Activated B cell treated with CpG ODN at 0.5 μM for 24 hours (primary cell): ENCODE measurements at regions not wholly inside any gene's neighbourhood (a gene's known extent, or its start where the extent isn't known, plus 50 kb on each side); places are given as distances from the start of the nearest gene placed in this dataset.

Experiments
- ATAC-seq: fragments of 200-7000 bp; cut with Tn5 transposase; one replicate; pipeline ENCODE4 v1.10.0; 2021; ENCODE audit warnings: low read depth, mild to moderate bottlenecking, moderate library complexity
- CTCF ChIA-PET: fragments of 350-600 bp; sonication (Branson Sonifier 250); formaldehyde crosslinking; loops from one replicate; lab custom pipeline; 2021; ENCODE audit warnings: antibody characterized with exemption; lab: Charles Lee
- POLR2A ChIA-PET: fragments of 350-600 bp; sonication (Branson Sonifier 250); formaldehyde crosslinking; loops from one replicate; lab custom pipeline; 2021; ENCODE audit warnings: antibody characterized with exemption; lab: Charles Lee
- DNase-seq: peaks from one replicate; pipeline ENCODE4 v3.0.0; 2022
- H3K27ac Mint-ChIP-seq: one replicate; pipeline ENCODE4 v1.8.0; 2020; ENCODE audit warnings: mixed read lengths
- H3K27me3 Mint-ChIP-seq: one replicate; pipeline ENCODE4 v1.8.0; 2021; ENCODE audit warnings: mixed read lengths
- H3K36me3 Mint-ChIP-seq: one replicate; pipeline ENCODE4 v1.8.0; 2021; ENCODE audit warnings: low read depth, mixed read lengths
- H3K4me1 Mint-ChIP-seq: one replicate; pipeline ENCODE4 v1.8.0; 2021; ENCODE audit warnings: mixed read lengths
- H3K4me3 Mint-ChIP-seq: one replicate; pipeline ENCODE4 v1.8.0; 2020; ENCODE audit warnings: mild to moderate bottlenecking, mixed read lengths
- H3K9me3 Mint-ChIP-seq: one replicate; pipeline ENCODE4 v1.8.0; 2020; ENCODE audit warnings: mixed read lengths
- intact Hi-C: fragments of 100-400 bp; cut with micrococcal nuclease; formaldehyde crosslinking; loops from one replicate; pipeline ENCODE4 v1.15.1; 2024
- TF ChIP-seq, protein P1 (sequence below): fragments of 200-600 bp; IDR thresholded peaks from one replicate; pipeline ENCODE4 v1.8.0; 2022; ENCODE audit warnings: antibody characterized with exemption, mild to moderate bottlenecking

GRCh38 chr10:42928064-42928463, 145.5 kb downstream of the BMS1 start:
- Mint-ChIP-seq H3K27me3 (peaks cover 23% of the 10 kb centered on the region), H3K36me3 (no peaks in the 10 kb centered on the region), H3K27ac (no peak overlapping the region), H3K4me1 (peaks cover 2% of the 10 kb centered on the region), H3K9me3 (peaks cover under 1% of the 10 kb centered on the region), H3K4me3 (no peak overlapping the region)
- CTCF ChIA-PET: no interaction called here
- DNase-seq: no peak
- intact Hi-C loops: no loop called here
- TF ChIP-seq, protein P1, sequence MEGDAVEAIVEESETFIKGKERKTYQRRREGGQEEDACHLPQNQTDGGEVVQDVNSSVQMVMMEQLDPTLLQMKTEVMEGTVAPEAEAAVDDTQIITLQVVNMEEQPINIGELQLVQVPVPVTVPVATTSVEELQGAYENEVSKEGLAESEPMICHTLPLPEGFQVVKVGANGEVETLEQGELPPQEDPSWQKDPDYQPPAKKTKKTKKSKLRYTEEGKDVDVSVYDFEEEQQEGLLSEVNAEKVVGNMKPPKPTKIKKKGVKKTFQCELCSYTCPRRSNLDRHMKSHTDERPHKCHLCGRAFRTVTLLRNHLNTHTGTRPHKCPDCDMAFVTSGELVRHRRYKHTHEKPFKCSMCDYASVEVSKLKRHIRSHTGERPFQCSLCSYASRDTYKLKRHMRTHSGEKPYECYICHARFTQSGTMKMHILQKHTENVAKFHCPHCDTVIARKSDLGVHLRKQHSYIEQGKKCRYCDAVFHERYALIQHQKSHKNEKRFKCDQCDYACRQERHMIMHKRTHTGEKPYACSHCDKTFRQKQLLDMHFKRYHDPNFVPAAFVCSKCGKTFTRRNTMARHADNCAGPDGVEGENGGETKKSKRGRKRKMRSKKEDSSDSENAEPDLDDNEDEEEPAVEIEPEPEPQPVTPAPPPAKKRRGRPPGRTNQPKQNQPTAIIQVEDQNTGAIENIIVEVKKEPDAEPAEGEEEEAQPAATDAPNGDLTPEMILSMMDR: no peak
- ATAC-seq: no peak
- POLR2A ChIA-PET: no interaction called here

DNA sequence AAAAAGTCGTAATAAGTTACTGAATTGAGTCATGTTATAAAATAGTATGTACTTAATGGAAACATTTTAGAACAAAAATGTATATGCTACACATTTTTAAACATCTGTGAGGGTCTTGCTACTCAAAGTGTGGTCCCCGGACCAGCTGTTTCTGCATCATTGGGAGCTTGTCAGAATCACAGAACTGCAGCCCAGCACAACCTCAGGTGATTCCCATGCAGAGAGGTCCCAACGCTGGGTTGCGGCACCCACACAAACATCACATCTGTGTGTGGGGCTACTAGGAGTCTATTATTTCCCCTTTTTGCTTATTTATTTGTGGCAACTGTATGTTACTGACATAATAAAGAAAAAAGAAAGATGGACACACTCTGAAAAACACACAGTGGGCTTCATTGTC, 146.6 kb downstream of the BMS1 start:
- intact Hi-C loops: no loop called here
- no peak for DNase-seq
- Mint-ChIP-seq H3K27ac (no peak overlapping the region), H3K27me3 (peaks cover 30% of the 10 kb centered on the region), H3K4me1 (peaks cover 10% of the 10 kb centered on the region), H3K36me3 (no peaks in the 10 kb centered on the region), H3K4me3 (no peak overlapping the region), H3K9me3 (no peaks in the 10 kb centered on the region)
- no peak for ATAC-seq
- ChIA-PET CTCF (no interaction called here), POLR2A (no interaction called here)
- TF ChIP-seq, protein P1: no peak

DNA sequence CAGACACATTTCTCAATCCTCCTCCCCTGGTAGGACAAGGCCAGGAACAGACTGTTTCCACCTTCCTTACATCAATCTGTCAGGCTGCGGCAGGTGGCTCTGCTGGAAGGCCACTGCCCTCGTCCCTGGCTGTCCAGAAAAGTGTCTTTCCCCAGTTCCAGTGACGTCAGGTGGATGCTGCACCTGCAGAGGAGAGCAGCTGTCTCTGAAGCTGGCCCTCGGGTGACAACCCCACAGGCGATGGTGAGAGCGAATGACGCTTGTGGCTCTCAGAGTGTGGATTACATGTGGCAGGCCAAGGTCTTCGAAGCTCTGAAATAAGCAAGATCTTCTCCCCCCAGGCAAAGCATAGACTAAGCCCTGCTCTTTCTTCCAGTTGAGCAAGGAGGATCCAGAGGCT, 146.9 kb upstream of the RET start:
- TF ChIP-seq, protein P1: no peak
- CTCF ChIA-PET: no interaction called here
- DNase-seq: no peak
- Mint-ChIP-seq H3K4me3 (no peak overlapping the region), H3K27ac (no peak overlapping the region), H3K9me3 (no peaks in the 10 kb centered on the region), H3K36me3 (no peaks in the 10 kb centered on the region), H3K4me1 (peaks cover 10% of the 10 kb centered on the region), H3K27me3 (peaks cover 36% of the 10 kb centered on the region)
- no peak for ATAC-seq
- POLR2A ChIA-PET: no interaction called here
- intact Hi-C loops: no loop called here

GRCh38 chr10:42930516-42931192, 146.2 kb upstream of the RET start:
- Mint-ChIP-seq H3K4me1 (peaks cover 10% of the 10 kb centered on the region), H3K27me3 (peaks cover 41% of the 10 kb centered on the region), H3K4me3 (no peak overlapping the region), H3K27ac (no peak overlapping the region), H3K36me3 (no peaks in the 10 kb centered on the region), H3K9me3 (no peaks in the 10 kb centered on the region)
- intact Hi-C loops: no loop called here
- no peak for DNase-seq
- POLR2A ChIA-PET: no interaction called here
- CTCF ChIA-PET: no interaction called here
- TF ChIP-seq, protein P1: no peak
- no peak for ATAC-seq

DNA sequence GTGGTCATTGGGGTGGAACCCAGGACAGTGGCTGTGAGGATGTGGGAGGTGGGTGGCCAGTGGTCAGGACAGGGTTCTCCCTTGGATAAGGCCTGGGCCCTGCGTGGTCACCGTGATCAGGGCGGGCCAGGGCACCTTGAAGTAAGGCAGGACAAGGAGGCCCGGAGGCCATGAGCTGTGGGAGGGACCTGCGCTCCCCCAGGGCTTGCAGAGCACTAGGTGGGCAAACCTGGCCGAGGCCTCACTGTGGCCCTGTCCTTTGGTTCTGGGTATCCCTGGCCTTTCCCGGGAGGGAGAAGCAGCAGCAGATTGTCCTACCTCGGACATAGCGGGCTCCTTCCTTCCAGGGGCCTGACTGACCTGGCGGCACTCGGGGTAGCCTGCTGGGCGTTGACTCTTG, 144.8 kb upstream of the RET start:
- Mint-ChIP-seq H3K4me1 (peaks cover 10% of the 10 kb centered on the region), H3K27me3 (peaks cover 40% of the 10 kb centered on the region), H3K36me3 (no peaks in the 10 kb centered on the region), H3K9me3 (no peaks in the 10 kb centered on the region), H3K4me3 (no peak overlapping the region), H3K27ac (no peak overlapping the region)
- ChIA-PET POLR2A (no interaction called here), CTCF (no interaction called here)
- ATAC-seq: no peak
- DNase-seq: no peak
- TF ChIP-seq, protein P1: no peak
- intact Hi-C loops: no loop called here
